ENCODE measurements at regions not wholly inside any gene's neighbourhood (a gene's known extent, or its start where the extent isn't known, plus 50 kb on each side); places are given as distances from the start of the nearest gene placed in this dataset.

DNA sequence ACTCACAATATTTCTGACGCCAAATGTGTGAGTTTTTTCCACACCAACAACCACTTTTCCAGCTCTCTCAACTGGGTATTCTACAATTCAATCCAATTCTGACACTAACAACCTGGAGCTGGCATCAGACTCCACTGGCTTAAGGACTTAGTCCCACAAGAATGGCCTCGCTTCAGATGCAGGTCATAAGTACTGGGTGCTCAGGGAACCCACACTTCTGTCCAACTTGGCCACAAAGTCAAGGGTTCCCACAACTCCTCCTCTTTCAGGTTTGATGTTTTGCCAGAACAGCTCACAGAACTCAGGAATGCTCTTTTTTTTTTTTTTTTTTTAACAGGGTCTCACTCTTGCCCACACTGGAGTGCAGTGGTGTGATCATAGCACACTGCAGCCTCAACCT is 56.1 kb upstream of the TMC5 start:
- H3K4me3 ChIP-seq (ENCODE audit: control insufficient read depth, low read depth, low read length), result no peak overlapping the region
- no peak for DNase-seq (ENCODE audit: low read depth)
- TF ChIP-seq CTCF (IDR thresholded peaks at IDR 0.05; ENCODE audit: control insufficient read depth, insufficient read depth, low read depth, low read length, missing control alignments), result no peak

DNA sequence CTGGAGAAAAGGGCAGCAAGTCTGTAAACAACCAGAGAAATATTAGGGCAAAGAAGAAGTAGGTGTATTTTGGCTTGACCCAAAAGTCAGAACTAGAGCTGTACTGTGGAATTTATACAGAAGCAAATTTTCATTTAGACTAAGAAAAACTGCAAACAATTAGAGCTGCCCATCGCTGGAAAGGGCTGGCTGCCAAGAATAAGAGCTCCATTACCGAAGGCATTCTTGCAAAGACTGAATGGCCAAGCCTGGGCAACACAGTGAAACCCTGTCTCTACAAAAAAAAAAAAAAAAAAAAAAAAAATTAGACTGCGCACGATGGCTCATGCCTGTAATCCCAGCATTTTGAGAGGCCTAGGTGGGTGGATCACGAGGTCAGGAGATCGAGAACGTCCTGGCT is 53.9 kb upstream of the TMC5 start:
- H3K4me3 ChIP-seq (ENCODE audit: control insufficient read depth, low read depth, low read length), result no peak overlapping the region
- no peak for DNase-seq (ENCODE audit: low read depth)
- TF ChIP-seq CTCF (IDR thresholded peaks at IDR 0.05; ENCODE audit: control insufficient read depth, insufficient read depth, low read depth, low read length, missing control alignments), result no peak

DNA sequence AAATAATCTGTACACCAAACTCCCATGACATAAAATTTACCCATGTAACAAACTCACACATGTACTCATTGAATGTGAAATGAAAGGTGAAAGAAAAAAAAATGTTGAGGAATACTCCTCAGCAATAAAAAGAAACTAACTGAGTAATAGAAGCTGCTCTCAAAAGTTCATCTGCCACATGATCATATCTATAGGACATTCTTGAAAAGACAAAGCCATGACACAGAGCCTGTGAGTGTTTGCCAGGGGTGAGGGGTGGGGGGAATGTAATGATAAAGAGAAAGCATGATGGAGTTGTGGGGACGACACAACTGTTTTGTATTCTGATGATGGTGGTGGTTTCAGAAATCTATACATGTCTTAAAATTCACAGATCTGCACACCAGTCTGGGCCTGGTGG is 52.2 kb upstream of the TMC5 start:
- H3K4me3 ChIP-seq (ENCODE audit: control insufficient read depth, low read depth, low read length), result no peak overlapping the region
- no peak for TF ChIP-seq CTCF (IDR thresholded peaks at IDR 0.05; ENCODE audit: control insufficient read depth, insufficient read depth, low read depth, low read length, missing control alignments)
- no peak for DNase-seq (ENCODE audit: low read depth)

DNA sequence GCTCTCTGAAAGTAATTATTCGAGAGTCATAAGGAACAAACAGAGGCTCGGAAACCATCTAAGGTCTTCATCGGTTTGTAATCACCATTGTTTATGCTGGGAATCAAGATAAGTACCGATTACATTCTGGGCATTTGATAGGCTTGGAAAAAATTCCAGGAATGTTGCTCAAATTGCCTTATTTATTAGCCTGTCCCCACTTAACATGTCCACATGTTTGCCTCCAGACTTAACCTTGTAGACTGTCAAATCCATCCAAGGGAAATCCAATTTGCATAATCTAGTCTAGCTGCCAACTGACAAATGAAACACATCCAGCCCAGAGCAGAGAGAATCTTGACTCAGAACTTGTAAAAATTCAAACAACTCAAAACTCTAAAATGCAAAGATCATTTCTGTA is 51.3 kb upstream of the TMC5 start:
- peak; percentile 5 for DNase-seq (ENCODE audit: low read depth)
- no peak for TF ChIP-seq CTCF (IDR thresholded peaks at IDR 0.05; ENCODE audit: control insufficient read depth, insufficient read depth, low read depth, low read length, missing control alignments)
- H3K4me3 ChIP-seq (ENCODE audit: control insufficient read depth, low read depth, low read length), result no peak overlapping the region

DNA sequence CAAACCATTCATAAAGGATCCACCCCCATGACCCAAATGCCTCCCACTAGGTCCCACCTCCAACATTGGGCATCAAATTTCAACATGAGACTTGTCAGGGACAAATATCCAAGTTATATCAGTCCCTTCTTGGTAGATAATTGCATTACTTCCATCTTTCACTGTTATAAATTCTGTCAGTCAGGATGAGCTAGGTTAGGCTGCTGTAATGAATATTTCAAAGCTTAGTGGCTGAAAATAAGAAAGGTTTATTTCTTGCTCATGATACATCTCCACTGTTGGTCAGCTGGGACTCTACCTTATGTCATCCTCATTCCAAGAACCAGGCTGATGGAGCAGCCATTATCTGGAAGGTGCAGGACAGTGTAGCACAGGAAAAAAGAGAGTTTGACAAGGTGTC is 50.3 kb upstream of the TMC5 start:
- H3K4me3 ChIP-seq (ENCODE audit: control insufficient read depth, low read depth, low read length), result no peak overlapping the region
- TF ChIP-seq CTCF (IDR thresholded peaks at IDR 0.05; ENCODE audit: control insufficient read depth, insufficient read depth, low read depth, low read length, missing control alignments), result no peak
- no peak for DNase-seq (ENCODE audit: low read depth)

Data from AG09309 (cell line).